SH-SY5Y (cell line): ENCODE measurements at regions not wholly inside any gene's neighbourhood (a gene's known extent, or its start where the extent isn't known, plus 50 kb on each side); places are given as distances from the start of the nearest gene placed in this dataset.

Experiments used
- GATA2 ChIP-seq: IDR thresholded peaks from 2 replicates; pipeline ENCODE4 v1.6.1; 2011; ENCODE audit warnings: mild to moderate bottlenecking, low read depth, low read length
- GATA3 ChIP-seq: IDR thresholded peaks from 2 replicates; pipeline ENCODE4 v1.6.1; 2011; ENCODE audit warnings: low read depth, mild to moderate bottlenecking, low read length, moderate library complexity

- no peak for TF ChIP-seq GATA2
- no peak for TF ChIP-seq GATA3
Observed at GRCh38 chr2:21781962-21782361, 658.2 kb downstream of the TDRD15 start.
